ENCODE measurements at regions not wholly inside any gene's neighbourhood (a gene's known extent, or its start where the extent isn't known, plus 50 kb on each side); places are given as distances from the start of the nearest gene placed in this dataset.
"Not testable (repeated sequence)": the region's sequence is repeated elsewhere in the genome, so short reads cannot be mapped to it uniquely, and the experiment has no call there.

- Mint-ChIP-seq H3K36me3 (no peaks in the 10 kb centered on the region), H3K4me1 (no peaks in the 10 kb centered on the region), H3K4me3 (no peak overlapping the region), H3K27me3 (ENCODE audit: low read depth in 2 of 2) (peaks cover 0 to 7% of the 10 kb centered on the region in 2 donors), H3K9me3 (no peaks in the 10 kb centered on the region), H3K27ac (no peak overlapping the region)
- DNase-seq = no peak
- Histone ChIP-seq H3K9me3 (ENCODE audit: control insufficient read depth, insufficient read depth, low read length) (no peaks in the 10 kb centered on the region), H3K36me3 (ENCODE audit: control insufficient read depth, insufficient read depth, low read length) (no peaks in the 10 kb centered on the region), H3K4me3 (ENCODE audit: low read length) (no peak overlapping the region), H3K27ac (ENCODE audit: low read length) (no peak overlapping the region), H3K27me3 (ENCODE audit: control insufficient read depth, insufficient read depth, low read length) (no peaks in the 10 kb centered on the region), H3K4me1 (ENCODE audit: control insufficient read depth, insufficient read depth, low read length) (no peaks in the 10 kb centered on the region)
- 82% methylated on average over 2 of the region's 2 CpGs for WGBS (ENCODE audit: insufficient coverage)
- no peak for TF ChIP-seq CTCF (IDR thresholded peaks at IDR 0.05)
- ATAC-seq = no peak
- intact Hi-C loops (cut with micrococcal nuclease) = no loop called here
These were observed 78.3 kb downstream of the DMAC1 start for GRCh38 chr9:7721291-7721690.

- H3K4me3 ChIP-seq (ENCODE audit: low read length); ATAC-seq; DNase-seq; H3K36me3 Mint-ChIP-seq; H3K4me3 Mint-ChIP-seq; H3K27me3 ChIP-seq (ENCODE audit: control insufficient read depth, insufficient read depth, low read length); H3K4me1 Mint-ChIP-seq; H3K27ac Mint-ChIP-seq; H3K9me3 ChIP-seq (ENCODE audit: control insufficient read depth, insufficient read depth, low read length); intact Hi-C loops (cut with micrococcal nuclease); H3K9me3 Mint-ChIP-seq; H3K36me3 ChIP-seq (ENCODE audit: control insufficient read depth, insufficient read depth, low read length); H3K27ac ChIP-seq (ENCODE audit: low read length); H3K4me1 ChIP-seq (ENCODE audit: control insufficient read depth, insufficient read depth, low read length): not testable (repeated sequence)
- 89% methylated on average over 8 of the region's 8 CpGs for WGBS (ENCODE audit: insufficient coverage)
- peaks cover 22 to 34% of the 10 kb centered on the region in 2 donors for H3K27me3 Mint-ChIP-seq (ENCODE audit: low read depth in 2 of 2)
These were observed 86.5 kb downstream of the DMAC1 start for GRCh38 chr9:7713088-7713487.

GRCh38 chr9:7710686-7711085 is 88.9 kb downstream of the DMAC1 start:
- no peaks in the 10 kb centered on the region for H3K4me1 Mint-ChIP-seq
- H3K36me3 Mint-ChIP-seq = no peaks in the 10 kb centered on the region
- H3K4me1 ChIP-seq (ENCODE audit: control insufficient read depth, insufficient read depth, low read length) = no peaks in the 10 kb centered on the region
- H3K27ac ChIP-seq (ENCODE audit: low read length) = no peak overlapping the region
- H3K27ac Mint-ChIP-seq = no peak overlapping the region
- DNase-seq (no peak), ATAC-seq (no peak)
- H3K9me3 ChIP-seq (ENCODE audit: control insufficient read depth, insufficient read depth, low read length) = no peaks in the 10 kb centered on the region
- no peaks in the 10 kb centered on the region for H3K36me3 ChIP-seq (ENCODE audit: control insufficient read depth, insufficient read depth, low read length)
- H3K4me3 Mint-ChIP-seq = no peak overlapping the region
- H3K27me3 Mint-ChIP-seq (ENCODE audit: low read depth in 2 of 2) = peaks cover 8 to 34% of the 10 kb centered on the region in 2 donors
- peaks cover 0 to under 1% of the 10 kb centered on the region in 2 donors for H3K9me3 Mint-ChIP-seq
- intact Hi-C loops (cut with micrococcal nuclease) = no loop called here
- H3K4me3 ChIP-seq (ENCODE audit: low read length) = no peak overlapping the region
- no peak for TF ChIP-seq CTCF (IDR thresholded peaks at IDR 0.05)
- H3K27me3 ChIP-seq (ENCODE audit: control insufficient read depth, insufficient read depth, low read length) = no peaks in the 10 kb centered on the region

- H3K27me3 ChIP-seq (ENCODE audit: control insufficient read depth, insufficient read depth, low read length) = no peaks in the 10 kb centered on the region
- 81% methylated on average over 4 of the region's 4 CpGs for WGBS (ENCODE audit: insufficient coverage)
- H3K4me1 ChIP-seq (ENCODE audit: control insufficient read depth, insufficient read depth, low read length) = no peaks in the 10 kb centered on the region
- no peaks in the 10 kb centered on the region for H3K9me3 Mint-ChIP-seq
- no peaks in the 10 kb centered on the region for H3K4me1 Mint-ChIP-seq
- H3K27me3 Mint-ChIP-seq (ENCODE audit: low read depth in 2 of 2) = peaks cover 9 to 32% of the 10 kb centered on the region in 2 donors
- intact Hi-C loops (cut with micrococcal nuclease) = no loop called here
- no peak for TF ChIP-seq CTCF (IDR thresholded peaks at IDR 0.05)
- no peak for DNase-seq
- no peaks in the 10 kb centered on the region for H3K36me3 ChIP-seq (ENCODE audit: control insufficient read depth, insufficient read depth, low read length)
- H3K27ac ChIP-seq (ENCODE audit: low read length) = no peak overlapping the region
- no peaks in the 10 kb centered on the region for H3K36me3 Mint-ChIP-seq
- H3K9me3 ChIP-seq (ENCODE audit: control insufficient read depth, insufficient read depth, low read length) = peaks cover under 1% of the 10 kb centered on the region
- no peak overlapping the region for H3K27ac Mint-ChIP-seq
- no peak overlapping the region for H3K4me3 Mint-ChIP-seq
- no peak for ATAC-seq
- no peak overlapping the region for H3K4me3 ChIP-seq (ENCODE audit: low read length)
These were observed 91.6 kb downstream of the DMAC1 start for GRCh38 chr9:7707934-7708333.
